RCC 7860 (cell line): ENCODE measurements at regions not wholly inside any gene's neighbourhood (a gene's known extent, or its start where the extent isn't known, plus 50 kb on each side); places are given as distances from the start of the nearest gene placed in this dataset.
"Not testable (repeated sequence)": the region's sequence is repeated elsewhere in the genome, so short reads cannot be mapped to it uniquely, and the experiment has no call there.

Experiments
- DNase-seq: peaks from one replicate; pipeline ENCODE4 v3.0.0-alpha.2; 2015; ENCODE audit warnings: low spot score
- FAIRE-seq: peaks from 2 replicates; lab custom pipeline; 2012; peaks lifted over from hg19 to GRCh38; lab: Jason Lieb, UNC

- FAIRE-seq (no peak), DNase-seq (no peak)
These were observed 254.9 kb upstream of the ZEB2 start for GRCh38 chr2:144774809-144775208.

- DNase-seq (no peak), FAIRE-seq (no peak)
These were observed 251.4 kb upstream of the ZEB2 start for GRCh38 chr2:144771348-144771747.

DNA sequence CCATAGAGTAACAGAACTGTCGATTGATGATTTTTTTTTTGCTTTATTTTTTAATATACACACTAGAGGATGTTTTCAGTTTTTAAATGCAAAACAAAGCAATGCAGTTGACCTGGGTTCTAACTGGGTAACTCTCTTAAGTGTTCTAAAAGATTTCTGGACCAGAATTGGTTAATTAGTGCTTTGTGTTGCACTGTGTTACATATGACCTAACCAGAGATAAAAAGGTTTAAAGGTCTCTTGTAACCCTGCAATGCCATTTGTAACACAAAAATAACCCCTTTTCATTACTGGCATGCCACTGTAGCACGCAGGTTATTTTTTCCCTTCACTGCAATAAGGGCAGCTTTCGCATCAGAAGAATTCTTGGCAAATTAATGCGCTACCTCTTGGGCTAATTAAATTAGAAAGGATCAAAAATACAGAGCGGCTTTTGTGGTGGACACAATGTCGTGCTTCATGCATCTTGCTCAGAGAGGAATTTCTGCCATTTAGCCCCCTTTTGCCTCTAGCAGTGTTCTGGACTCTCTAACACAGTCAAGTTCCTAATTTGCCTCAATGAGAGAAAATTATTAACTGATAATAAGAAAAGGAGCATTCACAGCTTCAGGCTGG is 250.8 kb upstream of the ZEB2 start:
- no peak for FAIRE-seq
- no peak for DNase-seq

GRCh38 chr2:144760939-144761338 is 241.0 kb upstream of the ZEB2 start:
- not testable (repeated sequence) for FAIRE-seq, DNase-seq

DNA sequence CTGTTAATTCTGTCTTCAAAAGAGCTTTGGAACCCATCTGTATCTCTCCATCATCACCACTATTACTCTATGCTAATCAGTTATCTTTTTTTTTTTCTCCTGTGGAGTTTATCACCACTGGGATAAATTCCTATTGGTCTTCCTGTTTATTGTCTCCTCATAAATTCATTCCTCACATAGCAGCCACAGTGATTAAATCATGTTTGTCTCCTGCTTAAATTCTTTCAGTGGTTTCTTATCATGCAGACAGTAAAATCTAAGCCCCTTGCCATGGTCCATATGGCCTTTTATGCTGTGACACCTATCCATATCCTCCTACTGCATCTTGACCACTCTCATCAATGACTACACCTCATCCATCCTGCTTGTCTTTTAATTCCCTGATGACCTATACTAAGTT is 239.8 kb upstream of the ZEB2 start:
- FAIRE-seq, result no peak
- DNase-seq, result no peak

DNA sequence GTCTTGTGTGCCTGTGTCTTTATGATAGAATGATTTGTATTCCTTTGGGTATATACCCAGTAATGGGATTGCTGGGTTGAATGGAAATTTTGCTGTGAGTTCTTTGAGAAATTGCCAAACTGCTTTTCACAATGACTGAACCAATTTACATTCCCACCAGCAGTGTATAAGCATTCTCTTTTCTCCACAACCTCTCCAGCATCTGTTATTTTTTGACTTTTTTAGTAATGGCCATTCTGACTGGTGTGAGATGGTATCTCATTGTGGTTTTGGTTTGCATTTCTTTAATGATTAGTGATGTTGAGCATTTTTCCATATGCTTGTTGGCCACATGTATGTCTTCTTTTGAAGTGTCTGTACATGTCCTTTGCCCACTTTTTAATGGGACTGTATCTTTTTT is 238.3 kb upstream of the ZEB2 start:
- DNase-seq, FAIRE-seq: not testable (repeated sequence)

GRCh38 chr2:144753416-144753815 is 233.5 kb upstream of the ZEB2 start:
- FAIRE-seq (no peak), DNase-seq (no peak)

DNA sequence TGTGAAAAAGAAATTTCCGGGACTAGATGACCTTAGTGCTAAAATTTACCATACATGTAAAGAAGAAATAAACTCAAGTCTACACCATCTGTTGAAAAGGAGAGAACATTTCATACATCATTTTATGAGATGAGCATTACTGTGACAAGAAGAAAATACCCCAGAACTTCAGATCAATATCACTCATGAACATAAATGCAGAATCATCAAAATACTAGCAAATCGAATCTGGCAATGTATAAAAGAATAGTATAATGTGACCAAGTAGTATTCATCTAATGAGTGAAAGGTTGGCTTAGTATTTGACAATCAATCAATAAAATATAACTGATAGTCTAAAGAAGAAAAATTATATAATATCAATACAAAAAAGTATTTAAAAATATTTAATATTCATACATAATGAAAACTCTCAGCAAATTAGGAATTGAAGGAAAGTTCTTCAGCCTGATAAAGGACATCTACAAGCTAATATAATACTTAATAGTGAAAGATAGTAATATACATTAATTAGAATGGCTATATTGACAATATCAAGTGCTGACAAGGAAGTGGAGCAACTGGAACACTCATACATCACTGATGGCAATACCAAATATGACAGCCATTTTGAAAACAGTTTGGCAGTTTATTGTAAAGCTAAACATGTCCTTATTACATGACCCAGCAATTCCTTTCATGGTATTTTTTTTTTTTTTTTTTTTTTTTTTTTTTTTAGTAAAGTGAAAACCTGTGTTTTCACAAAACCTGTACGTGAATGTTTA is 231.4 kb upstream of the ZEB2 start:
- no peak for FAIRE-seq
- no peak for DNase-seq

DNA sequence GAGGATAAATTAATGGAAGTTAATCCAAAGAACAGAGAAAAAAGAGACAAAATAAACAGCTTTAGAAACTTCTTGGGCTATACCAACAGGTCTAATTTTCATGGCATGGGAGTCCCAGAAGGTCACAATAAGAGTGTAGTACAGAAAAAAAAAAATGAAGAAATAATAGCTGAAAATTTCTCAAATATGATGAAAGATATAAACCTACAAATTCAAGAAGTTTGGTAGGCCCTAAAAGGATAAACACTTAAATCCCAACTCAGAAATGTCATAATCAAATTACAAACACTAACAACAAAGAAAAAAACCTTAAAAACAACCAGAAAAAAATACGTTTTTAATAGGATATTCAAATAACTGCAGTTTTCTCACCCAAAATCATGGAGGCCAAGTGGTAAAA is 229.3 kb upstream of the ZEB2 start:
- no peak for FAIRE-seq
- DNase-seq, result no peak

- FAIRE-seq (no peak), DNase-seq (no peak)
These were observed 228.5 kb upstream of the ZEB2 start for GRCh38 chr2:144748443-144748842.

GRCh38 chr2:144747571-144747970 is 227.7 kb upstream of the ZEB2 start:
- DNase-seq, result no peak
- FAIRE-seq, result no peak

DNA sequence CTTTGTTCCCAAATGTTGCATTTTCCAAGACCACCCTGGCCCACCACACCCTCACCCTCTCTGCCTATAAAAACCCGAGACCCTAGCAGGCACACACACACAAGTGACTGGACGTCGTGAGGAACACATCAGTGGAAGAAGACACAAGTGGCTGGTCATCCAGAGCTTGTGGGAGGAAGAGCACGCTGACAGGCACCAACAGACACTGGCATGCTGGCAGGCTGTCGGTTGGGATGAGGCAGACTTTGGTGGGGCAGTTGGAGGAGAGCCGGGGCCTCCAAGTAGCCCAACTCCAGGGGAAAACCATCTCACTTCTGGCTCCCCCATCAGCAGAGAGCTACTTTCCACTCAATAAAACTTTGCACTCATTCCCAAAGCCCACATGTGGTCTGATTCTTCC is 225.5 kb upstream of the ZEB2 start:
- DNase-seq (no peak), FAIRE-seq (no peak)

DNA sequence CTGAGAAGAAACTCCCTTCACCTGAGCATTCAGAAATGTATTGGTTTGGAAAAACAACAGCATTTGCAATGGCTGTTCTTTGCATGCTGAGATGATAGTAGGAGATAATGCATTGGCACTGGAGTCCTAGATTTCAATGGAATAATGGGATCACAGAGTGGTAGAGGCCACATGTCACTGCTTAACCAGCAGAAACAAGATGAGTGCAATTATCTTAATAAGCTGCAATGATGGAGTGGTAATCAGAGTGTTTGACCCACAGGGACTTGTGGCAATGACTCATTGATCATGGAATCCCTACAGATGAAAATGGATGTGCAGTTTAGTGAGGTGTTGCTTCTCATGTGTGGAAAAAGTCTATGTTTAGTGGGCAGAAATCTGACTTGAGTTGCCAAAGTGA is 218.8 kb upstream of the ZEB2 start:
- no peak for FAIRE-seq
- DNase-seq, result no peak

DNA sequence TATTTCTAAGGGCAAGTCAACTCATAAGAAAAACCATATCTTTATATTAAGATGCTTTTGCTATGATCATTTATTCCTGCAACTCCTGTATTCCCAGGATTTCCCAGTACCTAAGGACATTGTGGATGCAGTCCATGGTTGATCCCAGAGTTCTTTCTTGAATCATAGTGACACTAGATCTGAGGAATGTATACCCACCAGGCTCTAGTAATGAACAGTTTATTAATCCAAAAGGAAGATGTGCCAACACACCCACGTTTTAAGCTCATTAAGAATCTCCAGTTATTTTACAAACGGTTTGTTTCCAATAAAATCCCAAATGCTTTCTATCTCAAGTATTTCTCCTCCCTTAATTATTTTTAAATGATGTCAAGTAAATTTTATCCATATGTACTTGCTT is 210.8 kb upstream of the ZEB2 start:
- FAIRE-seq, result no peak
- no peak for DNase-seq

GRCh38 chr2:144724460-144724859 is 204.5 kb upstream of the ZEB2 start:
- not testable (repeated sequence) for FAIRE-seq, DNase-seq

GRCh38 chr2:144718376-144718775 is 198.5 kb upstream of the ZEB2 start:
- FAIRE-seq (no peak), DNase-seq (no peak)

- FAIRE-seq, result no peak
- DNase-seq, result no peak
These were observed 196.1 kb upstream of the ZEB2 start for GRCh38 chr2:144715992-144716391.

DNA sequence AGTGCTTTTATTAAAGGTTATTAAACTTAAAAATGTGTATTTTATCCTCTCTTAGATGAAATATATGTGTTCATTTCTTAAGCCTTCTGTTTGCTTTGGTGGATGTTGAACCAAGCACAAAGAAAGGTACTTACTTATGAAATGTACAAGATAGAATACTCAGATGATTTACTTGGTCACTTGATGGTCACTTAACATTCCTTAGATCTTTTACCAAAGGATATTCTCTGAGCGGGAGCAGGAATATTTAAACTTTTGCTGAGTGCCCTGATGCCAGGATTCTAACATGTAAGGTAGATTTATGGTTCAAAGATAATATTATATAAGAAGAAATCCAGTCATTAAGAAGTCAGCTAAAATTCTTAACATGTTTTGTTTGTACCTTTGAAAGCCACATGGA is 193.5 kb upstream of the ZEB2 start:
- FAIRE-seq, result no peak
- no peak for DNase-seq

- no peak for FAIRE-seq
- no peak for DNase-seq
These were observed 192.6 kb upstream of the ZEB2 start for GRCh38 chr2:144712550-144712940.

DNA sequence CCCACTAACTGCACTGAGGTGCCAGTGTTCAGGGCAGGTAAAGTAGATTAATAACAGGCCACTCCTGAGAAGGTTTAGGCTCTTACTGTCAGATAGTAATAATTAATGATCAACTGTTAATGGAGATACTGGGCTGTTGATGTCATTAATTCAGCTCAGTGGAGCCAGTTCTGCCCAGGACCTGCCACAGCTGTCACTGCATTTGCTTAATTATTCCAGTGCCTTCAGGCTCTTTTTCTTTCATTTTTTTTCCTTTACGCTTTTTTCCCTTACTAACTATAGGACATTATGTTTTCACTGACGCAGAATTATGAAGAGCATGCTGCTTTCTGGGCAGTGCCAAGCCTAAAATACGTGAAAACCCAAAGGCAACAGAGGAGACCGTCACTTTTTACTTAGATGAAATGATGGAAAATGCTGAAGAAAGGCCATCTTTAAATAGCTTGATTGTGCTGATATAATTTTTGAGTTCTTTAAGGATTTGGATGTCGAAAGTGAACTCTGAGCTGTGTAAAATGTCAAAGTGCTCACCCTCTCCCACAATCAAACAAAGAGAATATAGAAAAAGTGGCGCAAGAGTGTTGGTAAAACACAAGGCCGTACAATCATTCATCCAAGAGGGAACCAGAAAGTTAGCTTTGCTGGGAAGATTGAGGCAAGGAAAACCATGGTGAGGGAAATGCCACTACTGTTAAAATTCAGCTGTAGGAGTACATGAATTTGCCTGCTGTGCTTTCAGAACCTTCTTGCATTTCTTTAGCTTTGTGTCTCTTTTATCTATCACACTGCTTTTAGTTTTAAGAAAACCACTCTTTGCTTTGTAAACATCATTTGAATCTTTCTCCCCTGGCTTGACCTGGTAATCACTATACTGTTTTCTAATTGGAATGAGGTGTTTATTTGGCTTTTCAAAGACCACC is 192.0 kb upstream of the ZEB2 start:
- FAIRE-seq (no peak), DNase-seq (no peak)

GRCh38 chr2:144711084-144711483 is 191.2 kb upstream of the ZEB2 start:
- FAIRE-seq (no peak), DNase-seq (no peak)

DNA sequence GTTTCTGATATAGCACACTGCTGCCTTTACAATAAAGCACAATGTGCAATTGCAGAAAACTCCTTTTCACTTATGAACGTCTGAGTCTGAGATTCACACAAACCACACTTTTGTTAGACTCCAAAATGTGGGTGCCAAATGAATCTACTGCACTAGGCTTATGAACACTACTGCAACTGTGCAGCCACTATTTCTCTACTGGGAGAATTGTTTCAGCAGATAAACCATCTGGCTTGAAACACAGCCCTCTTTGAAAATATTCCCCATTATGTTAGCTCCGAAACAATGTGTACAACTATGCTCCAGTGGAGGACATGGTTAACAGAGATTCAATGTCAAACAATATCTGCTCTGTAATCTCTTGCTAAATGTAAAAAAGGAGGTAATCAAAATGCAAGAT is 188.7 kb upstream of the ZEB2 start:
- DNase-seq, result no peak
- FAIRE-seq, result no peak
